ENCODE measurements at regions not wholly inside any gene's neighbourhood (a gene's known extent, or its start where the extent isn't known, plus 50 kb on each side); places are given as distances from the start of the nearest gene placed in this dataset.

DNA sequence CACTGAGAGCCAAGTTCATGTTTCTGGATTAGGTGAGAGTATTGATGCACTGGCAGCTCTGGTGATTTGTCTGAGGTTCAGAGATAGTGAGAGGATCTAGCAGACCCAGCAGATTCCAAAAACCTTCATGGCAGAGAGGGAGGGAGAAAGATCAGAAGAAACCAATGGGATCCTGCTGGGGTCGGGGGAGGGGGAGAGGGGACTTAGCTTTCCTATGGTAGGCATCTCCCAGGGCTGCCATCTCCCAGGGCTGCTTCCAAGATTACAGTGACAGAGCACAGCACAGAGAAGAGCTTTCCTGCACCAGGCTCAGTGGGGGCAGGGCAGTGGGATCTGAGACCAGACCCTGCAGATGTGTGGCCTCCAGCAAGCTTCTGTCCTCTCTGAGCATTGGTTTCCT lies 76.8 kb upstream of the GDF10 start:
- Mint-ChIP-seq H3K36me3 (no peaks in the 10 kb centered on the region), H3K9me3 (ENCODE audit: low read depth) (no peaks in the 10 kb centered on the region), H3K27me3 (no peaks in the 10 kb centered on the region), H3K27ac (no peak overlapping the region), H3K4me1 (no peaks in the 10 kb centered on the region), H3K4me3 (no peak overlapping the region)
- ATAC-seq (no peak), DNase-seq (no peak)
- CTCF ChIA-PET = interaction anchor here (0.7 to 1.1 kb wide), 2 partner anchors 19 to 176 kb away, joined by 3 read pairs; no protein-coding TSS in a partner anchor

DNA sequence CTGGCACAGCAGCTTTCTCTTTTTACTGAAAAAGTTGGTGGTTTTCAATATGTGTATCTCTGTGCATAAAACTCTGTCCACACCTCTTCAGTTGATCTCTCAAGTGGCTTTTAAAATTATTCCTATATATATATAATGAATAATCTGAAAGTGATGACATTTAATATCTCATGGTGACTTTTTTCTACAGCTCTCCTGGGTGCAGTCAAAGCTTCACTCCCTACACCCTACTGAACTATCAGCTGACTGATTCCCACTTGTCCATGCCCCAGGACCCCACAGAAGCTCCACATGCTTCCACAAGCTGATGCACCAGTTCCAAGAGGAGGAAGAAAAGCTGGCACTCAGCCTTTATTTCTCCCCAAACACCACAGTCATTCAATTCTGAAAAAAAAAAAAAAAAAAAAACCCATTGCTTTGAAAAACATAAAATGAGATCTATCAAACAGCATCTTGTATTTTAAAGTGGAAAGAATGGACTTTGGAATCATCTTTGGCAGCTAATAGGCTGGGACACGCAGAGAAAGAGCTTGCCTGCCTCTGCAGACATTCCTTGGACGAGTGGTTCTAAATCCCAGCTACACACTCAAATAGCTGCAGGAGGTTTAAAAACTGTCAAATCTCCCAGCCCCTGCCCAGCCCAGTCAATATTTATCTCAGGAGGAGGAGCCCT lies 75.3 kb upstream of the GDF10 start:
- Mint-ChIP-seq H3K4me3 (no peak overlapping the region), H3K27me3 (no peaks in the 10 kb centered on the region), H3K27ac (no peak overlapping the region), H3K4me1 (no peaks in the 10 kb centered on the region), H3K9me3 (ENCODE audit: low read depth) (no peaks in the 10 kb centered on the region), H3K36me3 (no peaks in the 10 kb centered on the region)
- ATAC-seq = no peak
- CTCF ChIA-PET = interaction anchor here (1.1 to 1.3 kb wide), 2 partner anchors 17 to 87 kb away, joined by 3 read pairs; no protein-coding TSS in a partner anchor
- DNase-seq = no peak

DNA sequence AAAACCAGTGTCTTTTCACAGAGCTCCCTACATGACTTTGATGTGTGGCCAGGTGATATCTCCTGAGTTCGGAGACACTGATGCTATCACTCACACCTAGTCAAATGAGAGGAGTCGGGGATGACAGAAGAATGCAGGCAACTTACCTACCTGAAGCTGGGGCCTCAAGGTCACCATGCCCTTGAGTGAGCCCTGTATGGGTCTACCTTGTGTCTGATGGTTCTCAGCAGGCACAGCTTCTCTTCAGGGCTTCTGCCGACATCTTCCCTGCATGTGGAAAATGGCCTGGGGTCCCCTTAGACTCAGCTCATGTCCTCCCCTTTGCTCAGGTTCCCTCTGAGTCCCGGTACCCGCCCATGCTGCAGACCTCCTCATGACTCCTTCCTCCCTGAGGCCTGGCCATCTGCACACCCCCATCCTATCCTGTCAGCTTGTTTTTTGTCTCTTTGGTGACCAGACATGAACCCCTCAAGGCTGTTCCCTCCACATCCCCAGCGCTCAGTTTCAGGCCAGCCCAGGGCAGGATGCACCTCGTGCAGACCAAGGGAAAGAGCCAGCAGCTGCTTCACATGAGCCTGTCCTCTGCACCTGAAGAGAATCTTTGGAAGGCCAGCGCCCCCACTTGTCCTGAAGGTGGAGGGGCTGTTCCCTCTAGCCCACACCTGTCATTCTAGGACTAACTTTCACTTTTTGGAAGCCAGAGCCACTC lies 74.6 kb upstream of the GDF10 start:
- ATAC-seq = no peak
- Mint-ChIP-seq H3K9me3 (ENCODE audit: low read depth) (no peaks in the 10 kb centered on the region), H3K4me3 (no peak overlapping the region), H3K27me3 (no peaks in the 10 kb centered on the region), H3K4me1 (no peaks in the 10 kb centered on the region), H3K36me3 (no peaks in the 10 kb centered on the region), H3K27ac (no peak overlapping the region)
- CTCF ChIA-PET = interaction anchor here (0.6 to 1.3 kb wide), 2 partner anchors 86 to 900 kb away, joined by 3 read pairs; no protein-coding TSS in a partner anchor
- DNase-seq = peak; percentile 27

GRCh38 chr10:47225928-47226645 lies 73.9 kb upstream of the GDF10 start:
- DNase-seq = peak; percentile 21
- peaks cover 2% of the 10 kb centered on the region for H3K4me1 Mint-ChIP-seq
- H3K36me3 Mint-ChIP-seq = no peaks in the 10 kb centered on the region
- no peak for ATAC-seq
- no peak overlapping the region for H3K27ac Mint-ChIP-seq
- CTCF ChIA-PET = interaction anchor here (1.3 kb wide), 1 partner anchor 85 kb away, joined by 3 read pairs; no protein-coding TSS in a partner anchor
- no peaks in the 10 kb centered on the region for H3K9me3 Mint-ChIP-seq (ENCODE audit: low read depth)
- H3K27me3 Mint-ChIP-seq = no peaks in the 10 kb centered on the region
- H3K4me3 Mint-ChIP-seq = no peak overlapping the region

GRCh38 chr10:47230482-47230881 lies 69.5 kb upstream of the GDF10 start:
- CTCF ChIA-PET = no interaction called here
- Mint-ChIP-seq H3K4me1 (peaks cover 2% of the 10 kb centered on the region), H3K9me3 (ENCODE audit: low read depth) (no peaks in the 10 kb centered on the region), H3K4me3 (no peak overlapping the region), H3K27me3 (no peaks in the 10 kb centered on the region), H3K27ac (no peak overlapping the region), H3K36me3 (no peaks in the 10 kb centered on the region)
- DNase-seq = peak; percentile 34
- ATAC-seq = no peak

DNA sequence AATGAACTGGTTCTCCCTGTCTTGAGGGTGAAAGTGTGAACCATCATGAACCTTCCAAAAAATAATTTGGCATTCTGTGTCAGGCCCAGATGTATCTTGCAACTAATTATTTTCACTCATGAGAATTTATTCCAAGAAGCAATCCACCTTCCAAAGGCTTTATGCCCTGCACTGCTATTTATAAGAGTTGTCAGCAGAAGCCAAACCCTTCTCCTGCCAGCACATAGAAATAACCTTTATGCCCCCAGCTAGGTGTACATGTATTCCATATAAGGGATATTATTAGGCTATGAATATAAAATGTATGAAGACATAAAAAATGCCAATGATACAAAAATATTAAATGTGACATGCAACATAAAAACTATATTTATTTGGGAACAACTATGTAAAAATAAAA lies 69.0 kb upstream of the GDF10 start:
- no peaks in the 10 kb centered on the region for H3K9me3 Mint-ChIP-seq (ENCODE audit: low read depth)
- no peak for DNase-seq
- H3K27ac Mint-ChIP-seq = no peak overlapping the region
- no peaks in the 10 kb centered on the region for H3K36me3 Mint-ChIP-seq
- CTCF ChIA-PET = no interaction called here
- no peak for ATAC-seq
- no peaks in the 10 kb centered on the region for H3K27me3 Mint-ChIP-seq
- no peak overlapping the region for H3K4me3 Mint-ChIP-seq
- peaks cover 2% of the 10 kb centered on the region for H3K4me1 Mint-ChIP-seq

DNA sequence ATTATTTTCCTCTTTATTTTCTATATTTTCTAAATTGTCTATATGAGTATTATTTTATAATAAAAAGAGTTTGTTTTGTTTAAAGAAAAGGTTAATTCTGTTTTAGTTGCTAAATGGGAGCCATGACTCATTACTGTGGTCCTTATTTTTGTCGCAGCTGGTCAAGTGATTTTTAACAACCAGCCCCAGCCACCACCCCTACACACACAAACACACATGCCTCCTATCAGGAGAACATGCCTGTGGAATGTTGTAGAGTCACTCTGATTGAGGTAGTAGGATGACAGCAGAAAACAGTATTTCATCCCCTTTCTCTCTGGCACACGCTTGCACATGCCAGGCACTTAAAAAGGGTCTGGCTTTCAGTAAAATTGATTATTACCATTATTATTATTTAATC lies 68.6 kb upstream of the GDF10 start:
- H3K4me3 Mint-ChIP-seq = no peak overlapping the region
- DNase-seq = no peak
- H3K4me1 Mint-ChIP-seq = peaks cover 2% of the 10 kb centered on the region
- no peak for ATAC-seq
- CTCF ChIA-PET = no interaction called here
- H3K9me3 Mint-ChIP-seq (ENCODE audit: low read depth) = no peaks in the 10 kb centered on the region
- no peaks in the 10 kb centered on the region for H3K36me3 Mint-ChIP-seq
- no peak overlapping the region for H3K27ac Mint-ChIP-seq
- H3K27me3 Mint-ChIP-seq = no peaks in the 10 kb centered on the region

- CTCF ChIA-PET = no interaction called here
- no peaks in the 10 kb centered on the region for H3K36me3 Mint-ChIP-seq
- DNase-seq (peak; percentile 22), ATAC-seq (no peak)
- H3K9me3 Mint-ChIP-seq (ENCODE audit: low read depth) = no peaks in the 10 kb centered on the region
- no peak overlapping the region for H3K4me3 Mint-ChIP-seq
- peaks cover 2% of the 10 kb centered on the region for H3K4me1 Mint-ChIP-seq
- no peak overlapping the region for H3K27ac Mint-ChIP-seq
- no peaks in the 10 kb centered on the region for H3K27me3 Mint-ChIP-seq
Observed at GRCh38 chr10:47233631-47234030, 66.4 kb upstream of the GDF10 start.

- Mint-ChIP-seq H3K27me3 (no peaks in the 10 kb centered on the region), H3K4me1 (peaks cover 1% of the 10 kb centered on the region), H3K27ac (no peak overlapping the region), H3K4me3 (no peak overlapping the region), H3K36me3 (no peaks in the 10 kb centered on the region), H3K9me3 (ENCODE audit: low read depth) (no peaks in the 10 kb centered on the region)
- DNase-seq = no peak
- CTCF ChIA-PET = no interaction called here
- ATAC-seq = no peak
Observed at GRCh38 chr10:47235484-47235883, 64.5 kb upstream of the GDF10 start.

- Mint-ChIP-seq H3K36me3 (no peaks in the 10 kb centered on the region), H3K9me3 (ENCODE audit: low read depth) (no peaks in the 10 kb centered on the region), H3K27me3 (no peaks in the 10 kb centered on the region), H3K27ac (no peak overlapping the region), H3K4me3 (no peak overlapping the region), H3K4me1 (no peaks in the 10 kb centered on the region)
- DNase-seq (peak; percentile 25), ATAC-seq (no peak)
- CTCF ChIA-PET = no interaction called here
Observed at GRCh38 chr10:47237316-47238260, 62.4 kb upstream of the GDF10 start.

DNA sequence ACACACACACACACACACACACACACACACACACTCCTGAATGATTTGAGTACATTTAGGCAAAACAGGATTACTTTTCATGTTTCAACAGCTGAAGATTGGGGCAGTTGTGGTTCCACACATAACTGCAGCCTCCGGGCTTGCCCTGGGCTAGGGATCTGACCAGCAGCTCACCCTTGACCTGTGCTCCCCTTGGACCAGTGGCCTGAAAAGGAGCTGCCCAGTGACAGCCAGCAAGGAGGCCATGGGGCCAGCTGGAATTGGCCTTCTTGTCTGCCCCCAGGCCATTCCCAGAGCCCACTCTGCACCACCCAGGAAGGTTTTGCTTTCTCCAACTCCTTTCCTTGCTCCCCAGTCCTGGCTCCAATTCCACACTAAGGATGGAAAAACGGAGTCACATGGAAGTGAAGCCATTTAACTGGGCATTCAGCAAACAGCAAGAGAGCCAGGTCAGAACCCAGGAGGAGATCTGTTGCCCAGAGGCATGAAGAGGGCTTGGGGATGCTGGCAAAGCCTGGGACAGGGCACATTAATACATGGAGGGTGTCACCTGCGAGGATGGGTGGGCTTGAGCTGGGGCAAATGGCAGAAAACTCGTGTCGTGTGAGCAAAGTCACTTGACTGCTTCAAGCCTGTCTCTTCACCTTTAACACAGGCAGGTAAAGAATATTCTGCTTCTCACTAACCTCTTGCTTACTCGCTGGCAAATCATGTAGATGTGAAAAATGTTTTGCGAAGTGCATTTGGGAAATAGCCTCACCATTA lies 61.5 kb upstream of the GDF10 start:
- CTCF ChIA-PET = no interaction called here
- ATAC-seq = no peak
- no peaks in the 10 kb centered on the region for H3K9me3 Mint-ChIP-seq (ENCODE audit: low read depth)

GRCh38 chr10:47239211-47239610 lies 60.8 kb upstream of the GDF10 start:
- ATAC-seq (no peak), DNase-seq (no peak)
- H3K27me3 Mint-ChIP-seq = no peaks in the 10 kb centered on the region
- no peak overlapping the region for H3K4me3 Mint-ChIP-seq
- CTCF ChIA-PET = interaction anchor here (1.7 kb wide), 1 partner anchor 72 kb away, joined by 4 read pairs; no protein-coding TSS in a partner anchor
- peaks cover 3% of the 10 kb centered on the region for H3K4me1 Mint-ChIP-seq
- H3K27ac Mint-ChIP-seq = no peak overlapping the region
- no peaks in the 10 kb centered on the region for H3K9me3 Mint-ChIP-seq (ENCODE audit: low read depth)
- H3K36me3 Mint-ChIP-seq = no peaks in the 10 kb centered on the region

More for the DNA sequence above, 61.5 kb upstream of the GDF10 start:
- DNase-seq = no peak
- no peak overlapping the region for H3K4me3 Mint-ChIP-seq
- H3K4me1 Mint-ChIP-seq = peaks cover 3% of the 10 kb centered on the region
- H3K36me3 Mint-ChIP-seq = no peaks in the 10 kb centered on the region
- H3K27me3 Mint-ChIP-seq = no peaks in the 10 kb centered on the region
- no peak overlapping the region for H3K27ac Mint-ChIP-seq
